OCI-LY7 (cell line): ENCODE measurements at regions not wholly inside any gene's neighbourhood (a gene's known extent, or its start where the extent isn't known, plus 50 kb on each side); places are given as distances from the start of the nearest gene placed in this dataset.

ENCODE experiments used
- BruUV-seq: library from RNA; stranded (reverse); fragments of 400-500 nt; replicated peaks from 2 replicates; lab custom pipeline; 2021; lab: Mats Ljungman, UMichigan
- CTCF ChIA-PET: fragments of 300-600 bp; sonication (Branson Sonifier 250); formaldehyde crosslinking; loops from one replicate; lab custom pipeline; 2022; ENCODE audit warnings: antibody characterized with exemption; ENCODE audit not compliant: unreplicated experiment; lab: Charles Lee
- POLR2A ChIA-PET: fragments of 300-600 bp; sonication (Branson Sonifier 250); formaldehyde crosslinking; loops from one replicate; lab custom pipeline; 2022; ENCODE audit warnings: antibody characterized with exemption; lab: Charles Lee
- DNase-seq: peaks from one replicate; pipeline ENCODE4 v3.0.0-alpha.2; 2015; ENCODE audit warnings: low spot score
- H2AFZ ChIP-seq: fragments of 200-600 bp; sonication (generic), shearing (Covaris generic); 2 replicates; pipeline ENCODE4 v1.6.1; 2014; ENCODE audit warnings: mild to moderate bottlenecking, antibody characterized with exemption, low read length, moderate library complexity
- H3K27ac ChIP-seq: fragments of 200-600 bp; sonication (generic); 2 replicates; pipeline ENCODE4 v1.5.1; 2014; ENCODE audit warnings: mixed run types, low read depth, mild to moderate bottlenecking, moderate library complexity, low read length, inconsistent platforms; ENCODE audit not compliant: poor library complexity, severe bottlenecking
- H3K36me3 ChIP-seq: fragments of 200-600 bp; sonication (generic); 2 replicates; pipeline ENCODE4 v1.6.1; 2014; ENCODE audit warnings: mild to moderate bottlenecking, antibody characterized with exemption, low read length, moderate library complexity, mixed read lengths; ENCODE audit not compliant: insufficient read depth
- H3K4me1 ChIP-seq: fragments of 200-600 bp; sonication (generic); 2 replicates; pipeline ENCODE4 v1.5.1; 2014; ENCODE audit warnings: mild to moderate bottlenecking, low read length; ENCODE audit not compliant: insufficient read depth, poor library complexity, severe bottlenecking
- H3K4me2 ChIP-seq: fragments of 200-600 bp; sonication (generic); 2 replicates; pipeline ENCODE4 v1.6.1; 2014; ENCODE audit warnings: mild to moderate bottlenecking, low read length
- H3K4me3 ChIP-seq: fragments of 200-600 bp; sonication (generic); 2 replicates; pipeline ENCODE4 v1.5.1; 2014; ENCODE audit warnings: mild to moderate bottlenecking, low read depth, low read length; ENCODE audit not compliant: poor library complexity, severe bottlenecking
- H3K79me2 ChIP-seq: fragments of 200-600 bp; sonication (generic); 2 replicates; pipeline ENCODE4 v1.6.1; 2016; ENCODE audit warnings: low read depth, mild to moderate bottlenecking, low read length, moderate library complexity, mixed read lengths; ENCODE audit not compliant: insufficient read depth
- H3K9me2 ChIP-seq: fragments of 200-600 bp; sonication (generic); 2 replicates; pipeline ENCODE4 v1.6.1; 2016; ENCODE audit warnings: mild to moderate bottlenecking, low read length, mixed read lengths; ENCODE audit not compliant: insufficient read depth
- H3K9me3 ChIP-seq: fragments of 200-600 bp; sonication (generic); 2 replicates; pipeline ENCODE4 v1.6.1; 2014; ENCODE audit warnings: mild to moderate bottlenecking, mixed run types, low read length, mixed read lengths
- H4K20me1 ChIP-seq: fragments of 200-600 bp; sonication (generic); 2 replicates; pipeline ENCODE4 v1.6.1; 2014; ENCODE audit warnings: mild to moderate bottlenecking, antibody characterized with exemption, low read length, moderate library complexity, mixed read lengths; ENCODE audit not compliant: insufficient read depth
- CTCF ChIP-seq: fragments of 200-600 bp; sonication (generic); conservative IDR thresholded peaks from 2 replicates; pipeline ENCODE4 v1.5.1; 2014; ENCODE audit warnings: mild to moderate bottlenecking, antibody characterized with exemption, low read length, moderate library complexity, mixed read lengths
- EZH2phosphoT487 ChIP-seq: fragments of 200-600 bp; sonication (generic); IDR thresholded peaks from 2 replicates; pipeline ENCODE4 v1.6.1; 2018; ENCODE audit warnings: low read depth, borderline replicate concordance, mild to moderate bottlenecking, mixed run types, antibody characterized with exemption, low read length, moderate library complexity, mixed read lengths
- intact Hi-C: fragments of 100-400 bp; cut with micrococcal nuclease; formaldehyde crosslinking; loops from one replicate; pipeline ENCODE4 v1.10.0; 2022; ENCODE audit not compliant: unreplicated experiment

DNA sequence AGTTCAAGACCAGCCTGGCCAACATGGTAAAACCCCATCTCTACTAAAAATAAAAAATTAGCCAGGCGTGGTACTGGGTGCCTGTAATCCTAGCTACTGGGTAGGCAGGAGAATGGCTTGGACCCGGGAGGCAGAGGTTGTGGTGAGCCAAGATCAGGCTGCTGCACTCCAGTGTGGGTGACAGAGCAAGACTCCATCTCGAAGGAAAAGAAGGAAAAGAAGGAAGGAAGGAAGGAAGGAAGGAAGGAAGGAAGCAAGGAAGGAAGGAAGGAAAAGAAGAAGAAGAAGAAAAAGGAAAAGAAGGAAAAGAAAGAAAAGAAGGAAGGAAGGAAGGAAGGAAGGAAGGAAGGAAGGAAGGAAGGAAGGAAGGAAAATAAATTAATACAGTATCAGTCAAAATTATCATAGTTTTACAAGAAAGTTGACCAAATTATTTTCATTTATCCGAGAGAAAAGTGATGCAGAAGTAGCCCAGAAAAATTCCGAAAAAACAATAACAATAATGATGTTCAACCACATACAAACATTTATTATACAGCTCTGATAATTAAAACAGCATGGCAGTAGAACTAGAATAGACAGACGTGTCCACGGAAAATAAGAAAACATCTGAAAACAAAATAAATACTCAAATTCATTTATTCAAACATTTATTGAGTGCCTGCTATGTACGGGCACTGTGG, 292.4 kb upstream of the MKLN1 start:
- BruUV-seq, result no TSS peak
- Histone ChIP-seq H3K27ac (no peak overlapping the region), H3K36me3 (peaks cover 12% of the 10 kb centered on the region), H3K4me3 (no peak overlapping the region), H3K9me2 (no peaks in the 10 kb centered on the region), H3K9me3 (no peaks in the 10 kb centered on the region), H2AFZ (no peak overlapping the region), H3K79me2 (peaks cover 41% of the 10 kb centered on the region; the same call in 1 of the 2 replicates), H3K4me2 (no peak overlapping the region), H3K4me1 (no peaks in the 10 kb centered on the region), H4K20me1 (no peaks in the 10 kb centered on the region)
- intact Hi-C loops, result no loop called here
- TF ChIP-seq EZH2phosphoT487, result no peak
- no peak for TF ChIP-seq CTCF
- CTCF ChIA-PET, result interaction anchor here (1.0 kb wide), 1 partner anchor 138 kb away, joined by 3 read pairs; no protein-coding TSS in a partner anchor
- DNase-seq, result no peak
- POLR2A ChIA-PET, result interaction anchor here (0.7 kb wide), 1 partner anchor 41 kb away, joined by 5 read pairs; no protein-coding TSS in a partner anchor

- Histone ChIP-seq H3K4me3 (no peak overlapping the region), H3K36me3 (peaks cover 17% of the 10 kb centered on the region), H4K20me1 (no peaks in the 10 kb centered on the region), H3K4me2 (no peak overlapping the region), H3K4me1 (peaks cover 3% of the 10 kb centered on the region), H3K79me2 (peaks cover 35% of the 10 kb centered on the region; the same call in 1 of the 2 replicates), H3K27ac (no peak overlapping the region), H3K9me2 (no peaks in the 10 kb centered on the region), H3K9me3 (no peaks in the 10 kb centered on the region), H2AFZ (no peak overlapping the region)
- BruUV-seq, result no TSS peak
- CTCF ChIA-PET, result interaction anchor here (1.0 kb wide), 1 partner anchor 127 kb away, joined by 3 read pairs; no protein-coding TSS in a partner anchor
- intact Hi-C loops, result no loop called here
- POLR2A ChIA-PET, result interaction anchor here (0.7 kb wide), 1 partner anchor 152 kb away, joined by 3 read pairs; no protein-coding TSS in a partner anchor
- no peak for TF ChIP-seq EZH2phosphoT487
- TF ChIP-seq CTCF, result no peak
- DNase-seq, result no peak
Measured at GRCh38 chr7:131038153-131038552, 289.5 kb upstream of the MKLN1 start.

DNA sequence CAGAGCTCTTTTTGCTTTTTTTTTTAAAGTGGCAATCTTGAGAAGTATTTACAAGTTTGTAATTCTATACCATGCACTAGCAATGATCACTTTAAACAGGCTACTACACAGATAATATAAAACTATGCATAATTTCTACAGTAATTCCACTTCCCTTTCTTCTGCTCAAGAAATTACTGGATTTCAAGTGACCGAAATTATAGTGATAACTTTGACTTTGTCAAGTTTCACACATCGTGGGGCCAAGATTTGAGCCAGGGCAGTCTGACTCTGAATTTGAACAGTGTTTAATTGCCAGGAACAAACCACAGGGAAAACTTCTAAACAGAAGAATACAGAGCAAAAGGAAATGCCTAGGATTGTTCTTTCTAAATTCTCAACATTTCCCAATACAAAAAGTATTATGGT, 288.3 kb upstream of the MKLN1 start:
- TF ChIP-seq CTCF (no peak), EZH2phosphoT487 (no peak)
- Histone ChIP-seq H3K9me3 (no peaks in the 10 kb centered on the region), H3K4me1 (peaks cover 3% of the 10 kb centered on the region), H3K9me2 (no peaks in the 10 kb centered on the region), H3K36me3 (peaks cover 17% of the 10 kb centered on the region), H3K4me2 (no peak overlapping the region), H3K79me2 (peaks cover 30% of the 10 kb centered on the region; the same call in 1 of the 2 replicates), H2AFZ (no peak overlapping the region), H3K27ac (no peak overlapping the region), H4K20me1 (no peaks in the 10 kb centered on the region), H3K4me3 (no peak overlapping the region)
- intact Hi-C loops, result no loop called here
- DNase-seq, result no peak
- ChIA-PET POLR2A (interaction anchor here (0.7 to 1.0 kb wide), 2 partner anchors 14 to 17 kb away, joined by 3 to 5 read pairs; no protein-coding TSS in a partner anchor), CTCF (interaction anchor here (1.7 kb wide), 1 partner anchor 143 kb away, joined by 8 read pairs; no protein-coding TSS in a partner anchor)
- no TSS peak for BruUV-seq
